Hepatocyte (in vitro differentiated cells): ENCODE measurements at regions not wholly inside any gene's neighbourhood (a gene's known extent, or its start where the extent isn't known, plus 50 kb on each side); places are given as distances from the start of the nearest gene placed in this dataset.

ENCODE experiments used
- DNase-seq: peaks from one replicate; pipeline ENCODE4 v3.0.0-alpha.2; 2016; ENCODE audit warnings: low spot score
- H2AFZ ChIP-seq: fragments of 200-600 bp; sonication (generic); 2 replicates; pipeline ENCODE4 v1.6.0; 2016; ENCODE audit warnings: antibody characterized with exemption, mild to moderate bottlenecking
- H3K27ac ChIP-seq: fragments of 200-600 bp; sonication (generic); 2 replicates; pipeline ENCODE4 v1.5.1; 2016; ENCODE audit warnings: mild to moderate bottlenecking
- H3K27me3 ChIP-seq: fragments of 200-600 bp; sonication (generic); 2 replicates; pipeline ENCODE4 v1.6.1; 2016
- H3K36me3 ChIP-seq: fragments of 200-600 bp; sonication (generic); replicated peaks from 2 replicates; pipeline ENCODE4 v1.5.1; 2016; ENCODE audit warnings: low read depth; ENCODE audit not compliant: insufficient read depth
- H3K4me1 ChIP-seq: fragments of 200-600 bp; sonication (generic); 2 replicates; pipeline ENCODE4 v1.5.1; 2016; ENCODE audit warnings: mild to moderate bottlenecking, moderate library complexity; ENCODE audit not compliant: insufficient read depth
- H3K4me2 ChIP-seq: fragments of 200-600 bp; sonication (generic); 2 replicates; pipeline ENCODE4 v1.6.0; 2016
- H3K4me3 ChIP-seq: fragments of 200-600 bp; sonication (generic); 2 replicates; pipeline ENCODE4 v1.5.1; 2016; ENCODE audit warnings: mild to moderate bottlenecking
- H3K79me2 ChIP-seq: fragments of 200-600 bp; sonication (generic); 2 replicates; pipeline ENCODE4 v1.6.0; 2017; ENCODE audit warnings: mild to moderate bottlenecking
- H3K9me2 ChIP-seq: fragments of 200-600 bp; sonication (generic); replicated peaks from 2 replicates; pipeline ENCODE4 v1.6.0; 2017; ENCODE audit warnings: mild to moderate bottlenecking; ENCODE audit not compliant: insufficient read depth
- H3K9me3 ChIP-seq: fragments of 200-600 bp; sonication (generic); 2 replicates; pipeline ENCODE4 v1.5.1; 2016; ENCODE audit warnings: low read depth, mild to moderate bottlenecking
- H4K20me1 ChIP-seq: fragments of 200-600 bp; sonication (generic); 2 replicates; pipeline ENCODE4 v1.6.0; 2016; ENCODE audit warnings: mild to moderate bottlenecking; ENCODE audit not compliant: insufficient read depth, poor library complexity, severe bottlenecking
- EZH2 ChIP-seq: fragments of 200-600 bp; sonication (generic); IDR thresholded peaks from 2 replicates; pipeline ENCODE4 v1.6.1; 2016; ENCODE audit warnings: antibody characterized with exemption, mild to moderate bottlenecking, borderline replicate concordance
- EZH2phosphoT487 ChIP-seq: fragments of 200-600 bp; sonication (generic); IDR thresholded peaks from one replicate; pipeline ENCODE4 v1.6.1; 2018; ENCODE audit warnings: antibody characterized with exemption, mild to moderate bottlenecking, low read depth, moderate library complexity; ENCODE audit not compliant: unreplicated experiment, severe bottlenecking
- WGBS: methylation state at CpG from one replicate; pipeline ENCODE4 v1.1.6; 2016; ENCODE audit warnings: low lambda C conversion rate; ENCODE audit errors: missing lambda C conversion rate; 5-methylcytosine and 5-hydroxymethylcytosine counted together
- TF ChIP-seq, protein P1 (sequence below): fragments of 200-600 bp; sonication (generic); IDR thresholded peaks from 2 replicates; pipeline ENCODE4 v1.5.1; 2016; ENCODE audit warnings: antibody characterized with exemption, mild to moderate bottlenecking; ENCODE audit not compliant: poor library complexity

DNA sequence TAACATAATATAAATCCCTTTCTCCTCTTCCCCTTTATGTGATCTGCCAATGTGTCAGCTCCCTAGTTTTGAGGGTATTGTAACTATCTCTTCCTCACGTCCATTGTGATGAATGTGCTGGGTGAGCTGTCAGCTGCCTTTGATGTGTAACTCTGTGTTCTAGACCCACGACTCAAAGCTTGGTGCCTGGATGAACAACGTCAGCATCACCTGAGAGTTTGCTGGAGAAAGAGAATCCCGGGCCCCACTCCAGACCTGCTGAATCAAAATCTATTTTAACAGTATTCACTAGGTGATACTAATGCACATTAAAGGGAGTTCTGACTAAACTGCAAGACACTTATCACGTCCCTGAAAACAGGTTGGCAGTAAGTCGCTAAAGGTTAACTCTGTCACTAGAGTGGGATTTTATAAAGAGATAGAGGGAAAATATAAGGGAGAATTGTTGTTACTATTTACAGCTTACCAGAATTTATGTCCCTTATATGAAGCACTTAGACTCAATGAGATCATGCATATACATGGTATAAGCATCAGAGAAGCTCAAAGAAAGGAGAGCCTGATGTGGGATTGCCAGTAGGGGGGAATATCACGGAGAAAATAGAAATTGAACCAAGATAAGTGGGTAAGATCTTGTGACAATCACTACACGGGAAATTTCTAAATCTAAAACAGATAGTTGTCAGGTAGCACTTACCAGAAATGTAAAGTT, 423.8 kb upstream of the SLC30A5 start:
- Histone ChIP-seq H3K4me2 (no peak overlapping the region), H3K4me1 (peaks cover 11% of the 10 kb centered on the region), H3K36me3 (no peaks in the 10 kb centered on the region), H4K20me1 (no peaks in the 10 kb centered on the region), H3K9me3 (no peaks in the 10 kb centered on the region), H3K9me2 (no peaks in the 10 kb centered on the region), H2AFZ (no peak overlapping the region), H3K27ac (no peak overlapping the region), H3K4me3 (no peak overlapping the region), H3K27me3 (no peaks in the 10 kb centered on the region), H3K79me2 (no peaks in the 10 kb centered on the region)
- no peak for TF ChIP-seq EZH2phosphoT487
- no peak for TF ChIP-seq EZH2
- TF ChIP-seq, protein P1, sequence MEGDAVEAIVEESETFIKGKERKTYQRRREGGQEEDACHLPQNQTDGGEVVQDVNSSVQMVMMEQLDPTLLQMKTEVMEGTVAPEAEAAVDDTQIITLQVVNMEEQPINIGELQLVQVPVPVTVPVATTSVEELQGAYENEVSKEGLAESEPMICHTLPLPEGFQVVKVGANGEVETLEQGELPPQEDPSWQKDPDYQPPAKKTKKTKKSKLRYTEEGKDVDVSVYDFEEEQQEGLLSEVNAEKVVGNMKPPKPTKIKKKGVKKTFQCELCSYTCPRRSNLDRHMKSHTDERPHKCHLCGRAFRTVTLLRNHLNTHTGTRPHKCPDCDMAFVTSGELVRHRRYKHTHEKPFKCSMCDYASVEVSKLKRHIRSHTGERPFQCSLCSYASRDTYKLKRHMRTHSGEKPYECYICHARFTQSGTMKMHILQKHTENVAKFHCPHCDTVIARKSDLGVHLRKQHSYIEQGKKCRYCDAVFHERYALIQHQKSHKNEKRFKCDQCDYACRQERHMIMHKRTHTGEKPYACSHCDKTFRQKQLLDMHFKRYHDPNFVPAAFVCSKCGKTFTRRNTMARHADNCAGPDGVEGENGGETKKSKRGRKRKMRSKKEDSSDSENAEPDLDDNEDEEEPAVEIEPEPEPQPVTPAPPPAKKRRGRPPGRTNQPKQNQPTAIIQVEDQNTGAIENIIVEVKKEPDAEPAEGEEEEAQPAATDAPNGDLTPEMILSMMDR = no peak
- WGBS = 71% methylated on average over 8 of the region's 8 CpGs
- no peak for DNase-seq

DNA sequence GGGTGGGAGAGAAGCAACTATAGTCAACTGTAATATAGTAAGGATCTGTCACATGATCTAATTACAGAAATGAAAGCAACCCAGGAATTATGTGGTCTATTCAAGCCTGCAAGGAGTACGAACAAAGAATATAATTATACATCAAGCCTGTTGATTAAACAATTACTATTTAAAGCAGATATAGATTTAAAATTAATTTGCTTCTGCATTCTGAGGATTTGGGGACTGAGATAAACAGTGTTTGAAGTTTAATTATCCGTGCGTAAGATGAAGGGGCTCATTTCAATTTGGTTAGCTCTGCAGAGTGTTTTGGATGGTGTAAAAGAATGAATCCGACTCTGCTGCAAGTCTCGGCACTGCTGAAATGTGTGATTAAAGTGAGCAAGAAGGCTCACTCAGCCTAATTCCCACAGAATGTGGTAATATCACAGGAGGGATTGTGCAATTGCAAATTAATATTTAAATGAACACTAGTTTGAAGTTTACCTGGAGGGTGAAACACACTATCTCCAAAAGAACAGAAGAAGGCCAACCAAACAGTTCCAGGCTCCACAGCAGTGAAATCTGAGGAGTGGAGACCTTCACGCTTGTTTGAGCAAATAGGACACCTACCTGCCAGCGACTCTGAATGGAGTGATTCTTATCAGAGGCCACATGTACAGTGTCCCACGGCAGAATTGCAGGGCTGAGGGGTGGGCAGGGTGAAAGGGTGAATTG, 420.6 kb upstream of the SLC30A5 start:
- H3K27ac ChIP-seq = peak overlapping the region; percentile 55
- no peaks in the 10 kb centered on the region for H4K20me1 ChIP-seq
- H3K9me3 ChIP-seq = no peaks in the 10 kb centered on the region
- no peaks in the 10 kb centered on the region for H3K27me3 ChIP-seq
- H3K79me2 ChIP-seq = no peaks in the 10 kb centered on the region
- DNase-seq = no peak
- peaks cover 11% of the 10 kb centered on the region for H3K4me1 ChIP-seq
- H3K36me3 ChIP-seq = no peaks in the 10 kb centered on the region
- H3K4me2 ChIP-seq = peak overlapping the region; percentile 59
- H3K9me2 ChIP-seq = no peaks in the 10 kb centered on the region
- TF ChIP-seq EZH2phosphoT487 (no peak), EZH2 (no peak)
- TF ChIP-seq, protein P1 = no peak
- no peak overlapping the region for H3K4me3 ChIP-seq
- H2AFZ ChIP-seq = peak overlapping the region; percentile 37
- 40% methylated on average over 8 of the region's 8 CpGs for WGBS

DNA sequence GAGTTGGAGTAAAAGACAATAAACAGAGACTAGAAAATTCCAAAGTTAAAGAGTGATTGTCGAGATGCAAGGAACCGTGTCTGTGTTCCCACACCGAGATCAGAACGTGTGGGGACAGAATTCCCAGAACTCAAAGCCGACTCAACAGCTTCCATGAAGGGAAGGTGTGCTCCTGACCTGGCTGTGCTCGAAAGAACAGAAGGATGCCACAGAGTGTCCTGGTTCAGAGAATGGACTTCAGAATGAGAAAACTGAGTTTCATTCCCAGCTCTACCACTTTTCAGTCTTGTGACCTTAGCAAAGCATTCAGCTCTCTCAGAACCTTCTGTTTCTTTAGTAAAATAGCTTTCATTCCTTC, 420.0 kb upstream of the SLC30A5 start:
- Histone ChIP-seq H3K36me3 (no peaks in the 10 kb centered on the region), H3K79me2 (no peaks in the 10 kb centered on the region), H2AFZ (peak overlapping the region; percentile 37), H3K9me3 (no peaks in the 10 kb centered on the region), H3K27ac (peak overlapping the region; percentile 55), H3K4me3 (no peak overlapping the region), H4K20me1 (no peaks in the 10 kb centered on the region), H3K4me2 (peak overlapping the region; percentile 59), H3K27me3 (no peaks in the 10 kb centered on the region), H3K9me2 (no peaks in the 10 kb centered on the region), H3K4me1 (peaks cover 11% of the 10 kb centered on the region)
- TF ChIP-seq EZH2 = no peak
- TF ChIP-seq, protein P1 = no peak
- no peak for TF ChIP-seq EZH2phosphoT487
- WGBS = 39% methylated on average over 6 of the region's 6 CpGs
- no peak for DNase-seq
